ENCODE measurements at regions not wholly inside any gene's neighbourhood (a gene's known extent, or its start where the extent isn't known, plus 50 kb on each side); places are given as distances from the start of the nearest gene placed in this dataset.

DNA sequence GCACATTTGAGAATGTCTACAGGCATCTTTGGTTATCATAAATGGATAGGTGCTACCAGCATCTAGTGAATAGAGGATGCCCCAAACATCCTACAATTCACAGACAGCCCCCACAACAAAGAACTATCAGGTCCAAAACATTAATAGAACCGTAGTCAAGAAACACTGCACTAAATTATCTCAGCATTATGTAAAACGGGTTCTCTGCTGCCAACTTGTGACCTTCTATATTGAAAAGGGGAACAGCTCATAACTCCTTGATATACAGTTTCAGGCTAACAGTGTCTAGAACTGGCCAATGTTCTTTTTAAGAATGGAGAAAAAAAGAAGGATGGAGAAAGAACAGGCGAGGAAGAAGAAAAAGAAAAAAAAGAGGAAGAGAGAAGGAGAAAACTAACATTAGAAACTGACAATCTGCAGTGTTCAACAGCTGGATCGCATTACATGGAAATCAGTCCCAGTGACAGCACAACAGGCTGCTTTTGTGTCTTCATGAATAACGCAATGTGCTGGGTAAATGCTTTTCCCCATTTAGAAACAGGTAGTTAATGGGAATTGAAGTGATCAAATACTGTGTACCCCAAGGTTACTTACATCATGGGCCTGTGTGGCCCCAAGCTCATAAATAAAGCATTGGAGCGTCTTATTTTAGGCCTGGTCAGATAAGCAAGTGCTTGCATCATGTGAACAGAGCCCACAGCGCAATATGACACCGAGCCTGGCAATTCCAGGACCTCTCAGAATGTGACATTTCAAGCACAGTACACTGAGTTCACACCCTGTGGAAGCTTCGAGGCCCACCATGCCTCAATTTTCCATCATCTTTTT is 339.5 kb downstream of the DHX15 start:
- no peak for DNase-seq (ENCODE audit: low spot score)

DNA sequence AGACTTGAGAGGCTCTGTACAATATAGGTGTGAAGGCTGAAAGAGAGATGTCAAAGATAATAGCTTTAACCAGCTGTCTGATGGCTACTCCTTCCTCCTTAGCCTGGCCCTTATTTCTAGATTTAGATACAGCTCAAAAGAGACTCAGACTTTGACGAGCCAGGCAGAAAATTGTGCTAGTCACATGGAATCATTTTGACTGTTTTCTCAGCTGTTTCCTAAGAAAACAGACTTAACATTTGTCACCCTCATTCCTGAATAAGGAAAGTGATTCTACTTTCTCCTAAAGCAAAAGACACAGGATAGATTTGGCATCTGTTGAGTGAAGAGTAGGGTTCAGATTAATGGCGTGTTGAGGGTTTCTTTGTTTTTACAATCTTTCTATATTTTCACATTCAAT is 340.7 kb downstream of the DHX15 start:
- DNase-seq (ENCODE audit: low spot score): no peak

DNA sequence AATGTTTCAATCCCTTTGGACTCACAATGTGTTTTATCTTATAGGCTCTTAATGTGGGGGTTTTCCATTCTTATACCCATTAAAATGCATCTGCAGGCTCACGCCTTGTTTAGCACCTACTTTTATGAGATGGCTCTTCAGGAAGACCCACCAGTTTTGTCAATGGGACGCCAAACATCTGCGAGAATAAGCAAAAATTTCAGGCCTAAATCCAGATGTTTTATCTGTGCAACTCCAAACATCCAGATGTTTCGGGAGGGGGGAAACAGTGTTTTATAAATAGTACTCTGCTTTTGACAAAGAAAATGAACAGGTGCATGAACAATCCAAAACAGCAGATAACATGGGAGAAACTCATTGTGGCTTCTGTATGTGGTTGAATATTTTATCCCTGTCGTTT is 342.8 kb downstream of the DHX15 start:
- no peak for DNase-seq (ENCODE audit: low spot score)

DNA sequence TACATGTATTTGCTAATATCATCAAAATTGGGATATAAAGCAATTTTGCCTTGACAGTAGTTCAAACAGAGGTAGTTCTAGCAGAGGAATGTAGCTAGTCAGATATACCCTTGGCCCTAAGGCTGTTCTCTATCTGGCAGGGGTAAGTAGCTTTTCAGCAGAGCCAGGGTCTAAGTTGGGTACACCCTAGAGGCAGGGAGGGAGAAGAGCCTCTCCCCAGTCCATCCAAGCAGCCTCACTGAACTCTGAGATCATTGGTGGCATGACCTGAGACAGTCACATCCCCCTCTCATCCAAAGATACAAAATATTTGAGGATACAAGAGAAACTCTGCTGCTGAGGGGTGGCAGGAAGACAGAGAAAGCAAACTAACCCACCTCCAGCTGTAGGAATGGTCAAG is 343.7 kb downstream of the DHX15 start:
- no peak for DNase-seq (ENCODE audit: low spot score)

DNA sequence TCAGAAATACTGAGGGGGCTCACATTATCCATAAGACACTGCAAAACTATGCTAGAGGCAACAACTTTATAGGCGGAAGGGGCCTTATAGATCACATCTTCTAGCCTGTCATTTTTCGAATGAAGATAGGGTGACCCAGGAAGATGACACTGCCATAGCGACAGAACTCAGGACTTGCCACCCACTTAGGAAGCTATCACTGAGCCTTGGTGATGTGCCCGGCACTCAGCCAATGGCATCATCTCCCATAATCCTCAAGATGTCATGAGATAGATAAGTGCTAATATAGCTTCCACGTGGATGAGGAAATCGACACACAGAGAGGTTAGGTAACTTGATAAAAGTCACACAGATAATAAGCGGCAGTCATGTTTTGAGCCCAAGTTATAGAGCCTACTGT is 346.6 kb downstream of the DHX15 start:
- no peak for DNase-seq (ENCODE audit: low spot score)

DNA sequence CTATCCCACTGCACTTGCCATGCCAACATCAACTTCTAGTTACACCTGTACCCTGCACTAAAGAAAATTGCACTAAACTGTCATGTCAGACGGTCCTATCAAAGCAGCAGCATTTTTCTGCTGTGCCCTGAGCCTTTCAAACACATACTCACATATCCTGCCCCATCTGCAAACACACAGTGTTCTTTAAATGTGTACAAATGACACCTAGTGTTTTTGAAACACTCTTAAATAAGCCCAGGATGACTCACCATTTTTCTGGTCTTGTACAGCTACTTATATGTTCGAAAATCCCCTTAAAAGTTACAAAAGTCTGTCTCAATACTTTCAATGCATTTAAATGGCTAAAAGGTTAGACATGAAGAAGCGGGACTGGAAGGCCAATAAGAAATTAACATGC is 346.7 kb upstream of the PPARGC1A start:
- DNase-seq (ENCODE audit: low spot score): no peak

DNA sequence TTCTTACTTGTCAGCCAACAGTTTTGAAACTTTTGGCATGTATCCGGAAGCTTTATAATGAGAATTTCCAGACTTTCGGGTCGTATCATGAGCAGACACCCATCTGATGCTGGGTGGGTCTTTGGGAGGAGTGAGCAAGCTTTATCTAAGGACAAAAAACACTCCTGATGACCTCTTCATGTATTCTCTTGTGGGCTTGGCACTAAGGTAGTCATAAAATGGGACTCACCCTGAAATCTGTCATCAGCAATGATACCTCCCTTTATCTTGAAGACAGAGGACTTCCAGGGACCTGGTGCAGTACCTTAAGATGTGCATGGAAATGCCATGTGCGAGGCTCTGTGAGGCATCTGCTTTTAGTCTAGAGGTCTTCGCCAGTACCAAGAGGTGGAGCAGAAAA is 346.3 kb upstream of the PPARGC1A start:
- no peak for DNase-seq (ENCODE audit: low spot score)

DNA sequence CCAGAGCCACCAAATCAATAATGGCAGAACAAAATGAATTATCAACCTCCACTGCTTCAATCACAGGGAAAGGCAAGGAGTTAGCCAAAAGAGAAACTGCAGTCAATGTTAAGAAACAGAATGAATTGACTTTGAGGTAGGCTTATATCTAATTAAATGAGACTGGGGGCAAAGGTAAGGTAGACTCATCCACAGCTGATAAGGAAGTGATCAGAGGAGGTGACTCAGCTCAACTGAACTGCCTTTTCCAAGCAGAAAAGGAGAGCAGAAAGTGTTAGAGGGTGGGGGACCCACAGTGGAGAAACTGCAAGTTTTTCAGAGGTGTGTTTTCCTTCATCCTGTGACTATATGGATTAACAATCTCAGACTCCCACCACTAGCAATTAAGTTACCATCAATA is 345.8 kb upstream of the PPARGC1A start:
- no peak for DNase-seq (ENCODE audit: low spot score)

DNA sequence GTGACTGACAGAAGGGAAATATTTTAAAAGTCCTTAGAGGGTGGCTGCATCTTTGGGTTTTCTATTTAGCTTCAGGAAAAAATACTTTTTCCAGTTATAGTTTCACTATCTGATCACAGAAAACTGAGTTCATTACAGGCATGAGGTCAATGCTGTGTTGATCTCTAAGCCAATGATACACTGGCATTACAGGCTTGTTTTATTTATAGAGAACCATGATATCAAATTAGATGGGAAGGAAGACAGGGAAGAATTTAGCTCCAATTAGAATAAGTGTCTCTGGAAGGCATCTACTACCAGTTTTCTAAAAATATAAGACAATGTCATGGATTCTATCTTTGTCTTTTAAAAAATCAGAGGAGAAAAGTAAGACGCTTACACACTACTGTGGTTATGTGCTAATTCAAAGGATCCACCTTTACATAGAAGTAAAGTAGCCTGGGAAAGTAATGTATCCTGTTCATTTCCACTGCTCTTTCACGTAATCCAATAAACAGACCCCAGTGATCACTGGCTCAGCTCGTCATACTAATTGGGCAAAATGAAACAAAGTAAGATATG is 344.5 kb upstream of the PPARGC1A start:
- DNase-seq (ENCODE audit: low spot score): no peak

DNA sequence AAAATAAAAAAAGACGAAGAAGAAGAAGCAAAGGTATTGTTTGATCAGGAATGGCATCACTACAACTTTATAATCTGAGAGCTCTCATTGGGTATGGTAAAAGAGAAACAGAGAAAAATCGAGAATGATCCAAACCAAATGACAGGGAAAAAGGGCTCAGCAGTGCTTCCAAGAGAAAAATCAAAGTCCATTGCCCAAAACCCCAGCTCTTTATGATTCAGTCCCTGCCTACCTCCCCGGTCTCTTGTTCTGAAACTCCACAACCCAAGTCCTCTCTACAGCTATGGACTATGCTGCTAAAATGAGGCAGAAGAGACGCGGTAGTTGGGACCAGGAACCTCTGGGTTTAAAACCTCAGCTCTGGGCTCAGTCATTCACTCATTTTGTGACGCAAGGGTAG is 341.1 kb upstream of the PPARGC1A start:
- no peak for DNase-seq (ENCODE audit: low spot score)

DNA sequence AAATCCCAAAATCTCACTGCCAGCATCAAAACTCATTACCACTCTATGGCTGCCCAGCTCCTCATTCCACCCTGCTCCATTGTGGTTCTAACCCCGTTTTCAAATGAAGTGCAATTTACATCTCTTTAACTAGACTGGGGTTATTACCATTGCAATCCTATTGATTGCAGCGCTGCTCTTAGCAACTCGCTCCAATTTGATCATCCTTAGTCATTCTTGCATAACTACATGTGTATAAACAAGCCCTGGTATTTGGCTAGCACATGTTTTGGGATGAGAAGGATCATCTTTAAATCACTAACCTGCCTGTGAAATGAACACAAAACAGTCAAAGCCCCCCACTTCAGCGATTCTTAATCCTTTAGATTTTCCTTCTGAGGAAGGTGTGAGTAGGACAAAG is 340.1 kb upstream of the PPARGC1A start:
- no peak for DNase-seq (ENCODE audit: low spot score)

DNA sequence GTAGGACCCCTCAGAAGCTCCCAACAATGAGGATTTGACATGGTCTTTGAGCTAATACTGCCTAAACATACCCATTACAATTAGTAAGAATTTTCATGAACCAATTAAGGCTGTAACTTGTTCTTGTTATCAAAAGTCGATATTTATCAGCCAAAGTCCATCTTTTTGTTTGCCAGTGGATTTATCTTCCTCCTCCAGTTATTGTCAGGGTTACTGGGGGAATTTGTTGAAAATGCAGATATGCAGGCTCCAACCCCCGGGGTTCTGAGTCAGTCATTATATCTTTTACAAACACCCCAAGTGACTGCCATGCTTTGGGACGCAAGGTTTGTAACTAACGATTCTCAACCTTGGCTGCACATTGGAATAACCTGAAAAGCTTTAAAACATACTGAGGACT is 338.8 kb upstream of the PPARGC1A start:
- DNase-seq (ENCODE audit: low spot score): no peak

DNA sequence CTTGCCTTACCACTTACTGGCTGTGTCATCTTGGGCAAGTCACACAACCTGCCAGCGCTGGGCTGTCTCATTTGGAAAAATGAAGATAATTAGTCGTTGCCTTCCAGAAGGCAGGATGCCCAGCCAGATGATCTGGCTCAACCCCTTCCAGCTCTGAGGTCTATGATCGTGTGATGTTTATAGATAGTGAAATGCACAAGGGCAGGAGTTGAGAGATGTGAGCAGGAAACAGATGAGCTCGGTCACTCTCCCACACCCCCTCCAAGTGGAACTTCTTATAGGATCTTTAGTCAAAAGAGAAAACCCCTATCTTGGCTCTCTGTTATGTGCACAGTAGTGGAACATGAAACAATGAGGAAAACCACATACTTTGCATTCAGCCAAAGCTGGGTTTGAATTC is 336.8 kb upstream of the PPARGC1A start:
- no peak for DNase-seq (ENCODE audit: low spot score)

DNA sequence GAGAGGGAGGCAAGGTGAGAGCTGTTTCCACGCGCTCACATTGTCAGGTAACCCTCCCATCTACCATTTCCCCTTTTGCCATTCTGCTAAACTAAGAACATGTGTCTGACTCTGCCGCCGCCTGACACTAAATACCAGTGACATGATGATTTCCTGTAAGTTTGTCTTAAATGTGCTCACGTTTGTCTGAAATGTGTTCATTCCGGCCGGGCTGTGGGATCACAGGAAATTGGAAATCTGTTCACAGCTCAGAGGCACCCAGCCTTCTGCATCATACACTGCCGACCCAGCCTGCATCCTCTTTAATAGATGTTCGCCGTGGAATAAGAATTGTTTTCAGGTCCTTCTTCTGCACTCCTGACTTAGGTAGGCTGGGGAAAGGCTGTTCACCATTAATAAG is 336.2 kb upstream of the PPARGC1A start:
- DNase-seq (ENCODE audit: low spot score): no peak

DNA sequence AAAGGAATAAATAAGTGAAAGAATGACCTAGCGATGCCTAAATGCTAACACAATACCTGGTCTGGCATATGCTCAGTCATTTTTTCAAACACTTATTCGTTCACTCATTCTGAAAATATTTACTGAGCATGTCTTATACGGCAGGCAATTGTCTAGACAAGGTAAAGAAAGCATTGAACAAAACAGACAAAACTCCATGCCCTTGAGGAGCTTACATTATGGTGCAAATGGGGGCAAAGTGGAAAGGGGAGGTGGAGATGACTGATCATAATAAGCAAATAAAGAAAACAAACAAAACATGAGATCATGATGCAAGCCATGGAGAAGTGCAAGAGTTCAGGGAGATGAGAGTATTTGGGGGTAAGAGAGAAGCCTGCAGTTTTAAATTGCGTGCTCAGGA is 334.6 kb upstream of the PPARGC1A start:
- no peak for DNase-seq (ENCODE audit: low spot score)

DNA sequence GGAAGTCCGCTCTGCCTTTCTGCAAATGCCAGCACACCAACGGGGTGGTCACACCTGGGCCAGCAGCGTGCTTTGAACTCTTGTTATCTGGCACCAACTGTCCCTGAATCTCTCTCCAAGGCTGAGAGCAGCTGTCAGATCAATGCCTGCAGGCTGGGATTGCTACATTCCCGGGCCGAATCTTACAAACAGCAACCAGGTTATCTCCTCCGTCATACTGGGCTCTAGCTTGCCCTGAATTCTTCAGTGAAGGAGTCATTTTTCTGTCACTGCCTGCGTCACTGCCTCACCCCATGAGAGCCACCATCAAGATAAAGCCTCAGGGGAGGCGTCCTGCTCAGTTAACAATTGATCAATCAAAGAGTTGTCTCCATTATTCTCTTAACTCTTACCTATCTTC is 329.4 kb upstream of the PPARGC1A start:
- no peak for DNase-seq (ENCODE audit: low spot score)

DNA sequence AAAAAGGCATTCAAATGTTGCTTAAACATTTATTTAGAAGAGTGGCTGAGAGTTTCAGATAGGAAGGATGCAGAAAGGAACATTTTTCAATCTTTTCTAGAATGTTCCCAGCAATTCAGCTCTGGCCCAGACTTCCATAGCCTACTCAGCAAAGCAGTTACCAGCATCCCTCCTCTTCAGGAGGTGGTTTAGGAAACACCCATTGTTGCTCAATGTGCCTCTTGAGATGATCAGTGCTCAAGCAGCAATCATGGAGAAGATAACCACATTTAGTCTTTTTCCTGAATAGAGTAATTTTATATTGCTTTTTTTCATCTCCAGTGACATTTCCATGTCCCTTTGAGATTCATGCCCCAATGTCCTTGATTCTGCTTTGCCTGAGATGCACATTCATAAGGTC is 328.7 kb upstream of the PPARGC1A start:
- no peak for DNase-seq (ENCODE audit: low spot score)

DNA sequence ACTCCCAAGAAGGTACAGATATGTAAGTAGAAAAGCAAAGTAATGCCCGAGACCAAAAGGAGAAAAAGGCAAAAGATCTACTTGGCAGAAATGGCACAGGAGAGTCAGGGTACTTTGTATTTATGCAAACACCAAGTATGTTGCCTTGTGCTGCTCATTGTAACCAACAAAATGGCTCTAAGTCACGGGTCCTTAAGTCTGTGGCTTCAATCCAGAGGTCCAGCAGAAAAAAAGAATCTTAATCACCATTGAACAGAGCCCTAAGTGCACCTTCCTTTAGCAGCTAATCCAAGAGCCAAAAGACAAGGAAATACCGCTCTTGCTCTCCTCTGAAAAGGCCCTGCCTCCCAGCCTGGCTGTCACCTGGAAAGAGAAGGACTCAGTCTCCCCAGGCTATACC is 324.9 kb upstream of the PPARGC1A start:
- DNase-seq (ENCODE audit: low spot score): no peak

DNA sequence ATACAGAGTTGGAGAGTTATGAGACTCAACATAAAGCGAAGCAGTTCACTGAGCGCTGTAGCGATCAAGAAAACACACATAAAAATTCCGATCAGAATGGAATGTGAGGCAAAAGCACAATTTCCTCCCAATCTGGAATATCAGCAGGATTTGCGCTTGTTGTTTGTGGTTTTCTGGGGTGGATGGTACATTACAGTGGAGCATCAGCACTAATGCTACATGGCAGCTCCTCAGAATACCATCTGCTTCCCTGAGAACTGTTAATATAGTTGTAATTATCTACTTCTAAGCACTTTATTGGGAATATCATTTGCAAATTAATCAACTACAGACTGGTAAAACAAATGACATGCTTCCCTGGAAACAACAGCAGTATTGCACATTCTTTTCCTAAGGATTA is 324.1 kb upstream of the PPARGC1A start:
- DNase-seq (ENCODE audit: low spot score): no peak

DNA sequence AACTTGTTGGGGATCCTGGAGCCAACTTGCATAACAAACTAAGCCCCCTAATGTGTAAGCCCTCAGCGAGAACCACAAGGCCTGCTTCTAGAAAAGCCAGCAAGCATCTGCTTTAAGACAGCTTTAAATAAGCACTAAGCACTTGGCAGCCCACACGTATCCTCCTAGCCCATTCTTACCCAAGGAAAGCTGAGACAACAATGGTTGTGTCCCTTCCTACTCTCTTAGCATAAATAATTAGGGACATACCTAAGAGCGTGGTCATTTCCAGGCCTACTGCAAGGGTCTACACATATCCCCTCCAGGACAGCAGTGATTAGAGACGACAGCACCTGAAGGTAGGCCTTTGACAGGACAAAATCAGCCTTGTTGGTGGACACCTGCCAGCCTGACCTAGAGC is 322.8 kb upstream of the PPARGC1A start:
- DNase-seq (ENCODE audit: low spot score): no peak

DNA sequence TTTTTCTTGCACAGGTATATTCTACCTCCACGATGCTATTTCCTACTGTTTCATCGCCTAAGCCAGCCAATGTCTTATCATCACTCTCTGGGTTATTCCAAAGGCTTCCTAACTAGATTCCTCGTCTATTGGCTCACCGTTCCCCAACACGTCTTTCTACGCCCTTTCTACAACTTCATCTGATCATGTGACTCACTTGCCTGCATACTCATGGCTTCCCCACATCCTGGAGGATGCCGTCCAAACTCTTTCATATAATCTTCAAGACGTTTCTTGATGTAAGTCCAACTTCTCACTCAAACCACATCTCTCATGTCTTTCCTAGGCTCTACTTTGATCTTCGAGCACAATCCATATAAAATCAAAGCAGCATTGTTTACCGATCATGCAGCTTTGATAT is 322.0 kb upstream of the PPARGC1A start:
- no peak for DNase-seq (ENCODE audit: low spot score)

DNA sequence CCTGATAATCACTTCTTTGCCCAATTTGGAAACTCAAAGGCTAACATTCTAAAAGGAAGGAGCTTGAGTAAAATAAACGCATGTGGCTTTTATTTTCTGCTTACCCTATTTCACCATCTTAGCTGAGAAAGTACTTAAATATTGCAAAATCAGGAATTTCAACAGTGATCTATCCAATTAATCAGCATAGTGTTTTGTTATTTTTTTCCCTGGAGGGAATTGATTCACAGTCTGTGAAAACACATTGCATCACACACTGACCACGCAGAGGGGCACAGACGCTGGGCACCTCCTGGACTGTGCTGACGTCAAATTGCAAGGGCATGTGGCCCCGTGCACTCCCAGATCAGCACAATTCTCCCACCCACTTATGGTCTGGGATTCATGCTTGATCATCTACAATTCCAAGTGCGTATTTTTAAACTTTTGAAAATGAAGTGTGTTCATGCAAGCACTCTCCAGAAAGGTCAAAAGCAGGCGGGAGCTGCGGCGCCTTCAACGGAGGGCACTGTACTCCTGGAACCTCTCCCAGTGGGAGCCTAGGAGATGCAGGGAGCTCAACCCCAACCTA is 320.6 kb upstream of the PPARGC1A start:
- DNase-seq (ENCODE audit: low spot score): no peak

DNA sequence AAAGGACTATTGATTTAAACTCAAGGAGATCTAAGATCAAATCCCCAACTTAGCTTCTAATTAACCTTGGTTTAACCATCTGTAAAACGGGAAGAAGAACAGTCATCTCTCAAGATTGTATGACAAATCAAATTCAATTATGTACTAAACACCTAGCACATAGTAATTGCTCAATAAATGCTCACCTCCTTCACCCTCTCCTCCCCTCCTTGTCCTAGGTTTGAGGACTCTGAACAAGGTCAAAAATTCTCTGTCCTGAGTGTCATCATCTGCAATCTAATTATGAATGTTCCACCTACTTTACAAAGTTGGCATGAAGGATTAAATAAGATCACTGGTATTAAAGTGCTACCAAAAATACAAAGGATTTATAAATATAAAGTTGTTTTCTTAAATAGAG is 320.1 kb upstream of the PPARGC1A start:
- DNase-seq (ENCODE audit: low spot score): no peak

DNA sequence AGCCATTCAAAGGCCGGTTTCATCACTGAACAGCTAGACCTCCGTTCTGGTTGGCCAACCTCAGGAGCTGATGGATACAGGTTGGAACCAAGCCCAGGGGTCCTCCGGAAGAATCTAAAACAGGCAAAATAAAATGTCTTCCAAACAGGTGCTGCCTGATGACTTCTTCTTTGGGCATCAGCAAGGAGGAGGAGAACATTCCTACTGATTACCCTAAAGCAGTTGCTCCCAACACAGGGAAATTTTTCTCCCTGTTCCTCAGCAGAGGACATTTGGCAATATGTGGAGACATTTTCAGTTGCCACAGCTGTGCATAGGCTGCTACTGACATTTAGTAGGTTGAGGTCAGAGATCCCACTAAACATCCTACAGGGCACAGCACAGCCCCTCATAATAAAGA is 319.3 kb upstream of the PPARGC1A start:
- DNase-seq (ENCODE audit: low spot score): no peak

All from CD4-positive, alpha-beta T cell treated with Interleukin-6 at 100 ng/mL for 8 hours (primary cell).